ENCODE measurements at regions not wholly inside any gene's neighbourhood (a gene's known extent, or its start where the extent isn't known, plus 50 kb on each side); places are given as distances from the start of the nearest gene placed in this dataset.

GRCh38 chr20:11686820-11687543, 230.7 kb upstream of the BTBD3 start:
- Histone ChIP-seq H3K27ac (no peak overlapping the region), H3K27me3 (peaks cover 0 to 25% of the 10 kb centered on the region in 2 donors), H3K9me3 (no peaks in the 10 kb centered on the region), H3K36me3 (no peaks in the 10 kb centered on the region), H3K4me1 (peaks cover 0 to 6% of the 10 kb centered on the region in 2 donors), H3K4me3 (peak overlapping the region in 1 of 2 donors; percentile 13)
- intact Hi-C loops (cut with DNase I), result no loop called here
- ATAC-seq, result peak; percentile 65
- TF ChIP-seq CTCF (IDR thresholded peaks at IDR 0.05), result no peak
- peak in 3 of 4 donors; percentile 11 to 73 (median 21) for DNase-seq

- no peak for TF ChIP-seq CTCF (IDR thresholded peaks at IDR 0.05)
- DNase-seq (no peak), ATAC-seq (no peak)
- Histone ChIP-seq H3K27me3 (peaks cover 0 to 25% of the 10 kb centered on the region in 2 donors), H3K4me1 (peaks cover 0 to 6% of the 10 kb centered on the region in 2 donors), H3K9me3 (no peaks in the 10 kb centered on the region), H3K36me3 (no peaks in the 10 kb centered on the region), H3K27ac (no peak overlapping the region), H3K4me3 (no peak overlapping the region)
- intact Hi-C loops (cut with DNase I), result no loop called here
Observed at GRCh38 chr20:11687546-11688292, 230.0 kb upstream of the BTBD3 start.

GRCh38 chr20:11689262-11689661, 228.4 kb upstream of the BTBD3 start:
- ATAC-seq, result no peak
- intact Hi-C loops (cut with DNase I), result no loop called here
- TF ChIP-seq CTCF (IDR thresholded peaks at IDR 0.05), result no peak

GRCh38 chr20:11691766-11692165, 225.9 kb upstream of the BTBD3 start:
- H3K36me3 ChIP-seq, result no peaks in the 10 kb centered on the region
- intact Hi-C loops (cut with DNase I), result no loop called here
- H3K9me3 ChIP-seq, result no peaks in the 10 kb centered on the region
- no peak for TF ChIP-seq CTCF (IDR thresholded peaks at IDR 0.05)
- H3K4me1 ChIP-seq, result peaks cover 0 to 3% of the 10 kb centered on the region in 2 donors
- no peak overlapping the region for H3K27ac ChIP-seq
- H3K27me3 ChIP-seq, result peaks cover 0 to 11% of the 10 kb centered on the region in 2 donors
- no peak for ATAC-seq
- H3K4me3 ChIP-seq, result no peak overlapping the region
- DNase-seq, result no peak

More at GRCh38 chr20:11689262-11689661, 228.4 kb upstream of the BTBD3 start:
- Histone ChIP-seq H3K4me3 (no peak overlapping the region), H3K4me1 (peaks cover 0 to 6% of the 10 kb centered on the region in 2 donors), H3K27me3 (peaks cover 0 to 25% of the 10 kb centered on the region in 2 donors), H3K9me3 (no peaks in the 10 kb centered on the region), H3K36me3 (no peaks in the 10 kb centered on the region), H3K27ac (no peak overlapping the region)
- DNase-seq, result no peak

GRCh38 chr20:11692567-11692966, 225.1 kb upstream of the BTBD3 start:
- no peaks in the 10 kb centered on the region for H3K4me1 ChIP-seq
- no peaks in the 10 kb centered on the region for H3K36me3 ChIP-seq
- TF ChIP-seq CTCF (IDR thresholded peaks at IDR 0.05), result no peak
- DNase-seq (no peak), ATAC-seq (no peak)
- peaks cover 0 to 3% of the 10 kb centered on the region in 2 donors for H3K27me3 ChIP-seq
- H3K9me3 ChIP-seq, result peaks cover 0 to 4% of the 10 kb centered on the region in 2 donors
- no peak overlapping the region for H3K4me3 ChIP-seq
- intact Hi-C loops (cut with DNase I), result no loop called here
- H3K27ac ChIP-seq, result no peak overlapping the region
